ENCODE measurements at regions not wholly inside any gene's neighbourhood (a gene's known extent, or its start where the extent isn't known, plus 50 kb on each side); places are given as distances from the start of the nearest gene placed in this dataset.
A peak's percentile ranks its signal among the peaks of the same experiment; 100 is the strongest.

GRCh38 chr4:136124251-136124745 is 1408.0 kb downstream of the PCDH18 start:
- CTCF ChIA-PET = interaction anchor here (1.3 kb wide), 1 partner anchor 32 kb away, joined by 4 read pairs; no protein-coding TSS in a partner anchor
- H3K4me1 ChIP-seq = no peaks in the 10 kb centered on the region
- no peak overlapping the region for H3K27ac ChIP-seq
- H3K9me3 ChIP-seq = no peaks in the 10 kb centered on the region
- no peak for ATAC-seq
- TF ChIP-seq HDAC2 (IDR thresholded peaks at IDR 0.05) (no peak), CHD2 (IDR thresholded peaks at IDR 0.05; ENCODE audit: low read length, partially characterized antibody) (no peak), HEYL (CRISPR knock-in tag; IDR thresholded peaks at IDR 0.05) (no peak), USF2 (IDR thresholded peaks at IDR 0.05) (no peak), BHLHE40 (IDR thresholded peaks at IDR 0.05; ENCODE audit: low read depth, low read length) (no peak), KDM1A (IDR thresholded peaks at IDR 0.05; ENCODE audit: low read depth) (no peak), POLR2A (IDR thresholded peaks at IDR 0.05; ENCODE audit: low read length) (no peak), CBX8 (IDR thresholded peaks at IDR 0.05) (no peak), HOXB13 (CRISPR knock-in tag; IDR thresholded peaks at IDR 0.05; ENCODE audit: low read depth) (no peak), JUN (IDR thresholded peaks at IDR 0.05) (no peak), POLR2AphosphoS2 (conservative IDR thresholded peaks at IDR 0.05; ENCODE audit: low read length) (no peak), HOXA7 (CRISPR knock-in tag; IDR thresholded peaks at IDR 0.05) (no peak), RCOR1 (IDR thresholded peaks at IDR 0.05; ENCODE audit: low read depth, low read length) (no peak), CBX2 (IDR thresholded peaks at IDR 0.05; ENCODE audit: borderline replicate concordance, low read depth) (no peak), ATOH8 (CRISPR knock-in tag; IDR thresholded peaks at IDR 0.05; ENCODE audit: low read depth) (no peak)
- no peak for DNase-seq (ENCODE audit: low read depth in 1 of 2, low spot score in 1 of 2)
- H3K4me3 ChIP-seq = no peak overlapping the region
- 47% methylated on average over 1 of the region's 1 CpG for WGBS (ENCODE audit: missing lambda C conversion rate)
- H3K4me2 ChIP-seq = no peak overlapping the region
- POLR2A ChIA-PET = no interaction called here
- FAIRE-seq = no peak

GRCh38 chr4:136121426-136121825 is 1410.9 kb downstream of the PCDH18 start:
- no peak for ATAC-seq
- TF ChIP-seq PHF8 (IDR thresholded peaks at IDR 0.05; ENCODE audit: borderline replicate concordance, low read depth) = no peak
- no peak for TF ChIP-seq ELK1 (IDR thresholded peaks at IDR 0.05; ENCODE audit: low read depth, low read length)
- no peak for TF ChIP-seq ATOH8 (CRISPR knock-in tag; IDR thresholded peaks at IDR 0.05; ENCODE audit: low read depth)
- no peak for TF ChIP-seq CBX8 (IDR thresholded peaks at IDR 0.05)
- Histone ChIP-seq H3K27ac (no peak overlapping the region), H3K4me3 (no peak overlapping the region), H3K9me3 (no peaks in the 10 kb centered on the region), H3K4me1 (no peaks in the 10 kb centered on the region), H3K4me2 (no peak overlapping the region)
- FAIRE-seq = no peak
- CTCF ChIA-PET = no interaction called here
- peak in 1 of 2 experiments; percentile 5 for DNase-seq (ENCODE audit: low read depth in 1 of 2, low spot score in 1 of 2)
- POLR2A ChIA-PET = no interaction called here

- no peak overlapping the region for H3K4me2 ChIP-seq
- H3K9me3 ChIP-seq = no peaks in the 10 kb centered on the region
- ChIA-PET CTCF (no interaction called here), POLR2A (no interaction called here)
- no peaks in the 10 kb centered on the region for H3K4me1 ChIP-seq
- H3K4me3 ChIP-seq = no peak overlapping the region
- 1% methylated on average over 2 of the region's 2 CpGs for WGBS (ENCODE audit: missing lambda C conversion rate)
- no peak for ATAC-seq
- TF ChIP-seq NR3C1 (IDR thresholded peaks at IDR 0.05) (no peak), CHD4 (IDR thresholded peaks at IDR 0.05; ENCODE audit: borderline replicate concordance) (no peak), ZSCAN20 (CRISPR knock-in tag; IDR thresholded peaks at IDR 0.05) (no peak), HOXB5 (CRISPR knock-in tag; IDR thresholded peaks at IDR 0.05) (no peak), KDM5A (IDR thresholded peaks at IDR 0.05) (no peak), CEBPB (IDR thresholded peaks at IDR 0.05) (no peak), HDAC2 (IDR thresholded peaks at IDR 0.05) (no peak), RAD21 (conservative IDR thresholded peaks at IDR 0.05 in 1 of 2, IDR thresholded peaks at IDR 0.05 in 1 of 2) (no peak), E2F6 (IDR thresholded peaks at IDR 0.05; ENCODE audit: borderline replicate concordance, low read depth) (no peak), SREBF2 (IDR thresholded peaks at IDR 0.05) (no peak)
- no peak overlapping the region for H3K27ac ChIP-seq
- FAIRE-seq = no peak
- peak; percentile 0 to 4 for DNase-seq (ENCODE audit: low read depth in 1 of 2, low spot score in 1 of 2)
These were observed 1418.4 kb downstream of the PCDH18 start for GRCh38 chr4:136113921-136114320.

Measured in A549 (cell line).